Tibial nerve (tissue), 4 donors: ENCODE measurements at regions not wholly inside any gene's neighbourhood (a gene's known extent, or its start where the extent isn't known, plus 50 kb on each side); places are given as distances from the start of the nearest gene placed in this dataset.

Source experiments
- DNase-seq, 2 donors: peaks; one replicate each; pipeline ENCODE4 v3.0.0-alpha.2; 2019; ENCODE audit warnings: low spot score in 2 of 2
- H3K27ac ChIP-seq, 4 donors: fragments of 200-600 bp; sonication (generic) in 3 of 4; one replicate each; pipeline ENCODE4 v1.5.1; 2017 to 2019; ENCODE audit warnings: mild to moderate bottlenecking in 1 of 4
- H3K27me3 ChIP-seq, 2 donors: fragments of 200-600 bp; sonication (generic) in 1 of 2; one replicate each; pipeline versions ENCODE4 v1.5.1 to v1.6.0; 2017 to 2019
- H3K36me3 ChIP-seq, 3 donors: fragments of 200-600 bp; sonication (generic); one replicate each; pipeline ENCODE4 v1.5.1; 2018 to 2019
- H3K4me1 ChIP-seq, 4 donors: fragments of 200-600 bp; sonication (generic) in 3 of 4; one replicate each; pipeline ENCODE4 v1.5.1; 2017 to 2019
- H3K4me3 ChIP-seq, 4 donors: fragments of 200-600 bp; sonication (generic) in 3 of 4; one replicate each; pipeline ENCODE4 v1.5.1; 2017 to 2019; ENCODE audit warnings: mild to moderate bottlenecking in 1 of 4, moderate library complexity in 1 of 4
- H3K9me3 ChIP-seq, 4 donors: fragments of 200-600 bp; sonication (generic) in 3 of 4; one replicate each; pipeline ENCODE4 v1.5.1; 2017 to 2019
- EP300 ChIP-seq, 2 donors: sonication (generic); formaldehyde crosslinking; IDR thresholded peaks; one replicate each; pipeline ENCODE4 v1.6.1; 2017; ENCODE audit warnings: antibody characterized with exemption in 2 of 2, mild to moderate bottlenecking in 1 of 2
- POLR2A ChIP-seq, 2 donors: fragments of 450-650 bp; IDR thresholded peaks; one replicate each; pipeline ENCODE4 v1.6.1; 2017; ENCODE audit warnings: antibody characterized with exemption in 2 of 2, mild to moderate bottlenecking in 2 of 2, moderate library complexity in 2 of 2
- WGBS, 2 donors: methylation state at CpG; one replicate each; pipeline ENCODE4 v1.1.5; 2018; 5-methylcytosine and 5-hydroxymethylcytosine counted together
- TF ChIP-seq, protein P1 (sequence below), 5 experiments: fragments of 200-600 bp in 3 of 5; fragments of 450-650 bp in 2 of 5; sonication (generic) in 3 of 5; IDR thresholded peaks; one replicate each; pipeline ENCODE4 v1.5.1; 2016 to 2019; ENCODE audit warnings: antibody characterized with exemption in 5 of 5, mild to moderate bottlenecking in 3 of 5, moderate library complexity in 2 of 5

DNA sequence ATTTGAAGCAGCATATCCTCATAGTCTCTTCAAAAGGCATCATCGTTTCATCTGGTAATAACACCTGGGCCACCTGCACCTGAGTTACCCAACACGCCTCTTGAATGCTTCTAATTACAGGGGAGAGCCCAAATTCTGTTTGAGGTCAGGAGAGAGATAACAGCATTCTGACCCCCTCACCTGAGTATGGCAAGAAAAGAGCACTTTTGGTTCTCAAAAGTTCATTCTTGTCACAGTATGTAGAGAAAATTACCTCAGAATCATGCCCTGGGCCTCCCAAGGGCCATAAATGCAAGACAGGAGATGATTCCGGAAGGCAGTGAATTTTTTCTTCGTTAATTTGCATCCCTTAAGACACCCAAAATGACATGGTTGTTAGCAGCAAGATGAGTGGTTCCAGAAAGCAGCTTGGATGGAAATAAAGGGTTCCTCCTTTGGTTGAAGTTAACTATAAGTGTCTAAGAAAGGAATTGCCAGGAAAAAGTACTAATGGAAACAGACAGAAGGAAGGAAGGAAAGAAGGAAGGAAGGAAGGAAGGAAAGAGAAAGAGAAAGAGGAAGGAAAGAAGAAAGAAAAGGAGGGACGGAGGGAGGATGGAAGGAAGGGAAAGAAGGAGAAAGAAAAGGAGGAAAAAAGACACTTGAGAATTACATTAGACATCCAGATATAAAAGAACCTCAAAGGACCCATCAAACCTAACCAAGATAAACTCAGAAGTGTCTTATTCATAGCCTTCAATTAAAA lies 228.4 kb upstream of the RHOBTB1 start:
- peaks cover 0 to 23% (median 0%) of the 10 kb centered on the region in 4 donors for H3K4me1 ChIP-seq
- no peak for TF ChIP-seq EP300 (IDR thresholded peaks at IDR 0.05)
- TF ChIP-seq, protein P1, sequence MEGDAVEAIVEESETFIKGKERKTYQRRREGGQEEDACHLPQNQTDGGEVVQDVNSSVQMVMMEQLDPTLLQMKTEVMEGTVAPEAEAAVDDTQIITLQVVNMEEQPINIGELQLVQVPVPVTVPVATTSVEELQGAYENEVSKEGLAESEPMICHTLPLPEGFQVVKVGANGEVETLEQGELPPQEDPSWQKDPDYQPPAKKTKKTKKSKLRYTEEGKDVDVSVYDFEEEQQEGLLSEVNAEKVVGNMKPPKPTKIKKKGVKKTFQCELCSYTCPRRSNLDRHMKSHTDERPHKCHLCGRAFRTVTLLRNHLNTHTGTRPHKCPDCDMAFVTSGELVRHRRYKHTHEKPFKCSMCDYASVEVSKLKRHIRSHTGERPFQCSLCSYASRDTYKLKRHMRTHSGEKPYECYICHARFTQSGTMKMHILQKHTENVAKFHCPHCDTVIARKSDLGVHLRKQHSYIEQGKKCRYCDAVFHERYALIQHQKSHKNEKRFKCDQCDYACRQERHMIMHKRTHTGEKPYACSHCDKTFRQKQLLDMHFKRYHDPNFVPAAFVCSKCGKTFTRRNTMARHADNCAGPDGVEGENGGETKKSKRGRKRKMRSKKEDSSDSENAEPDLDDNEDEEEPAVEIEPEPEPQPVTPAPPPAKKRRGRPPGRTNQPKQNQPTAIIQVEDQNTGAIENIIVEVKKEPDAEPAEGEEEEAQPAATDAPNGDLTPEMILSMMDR (IDR thresholded peaks at IDR 0.05), result no peak
- no peak for TF ChIP-seq POLR2A (IDR thresholded peaks at IDR 0.05)
- no peaks in the 10 kb centered on the region for H3K27me3 ChIP-seq
- H3K9me3 ChIP-seq, result peaks cover 0 to 8% (median 0%) of the 10 kb centered on the region in 4 donors
- no peak overlapping the region for H3K27ac ChIP-seq
- no peak overlapping the region for H3K4me3 ChIP-seq
- 86 to 88% methylated on average over 5 of the region's 5 CpGs for WGBS, 2 donors
- no peaks in the 10 kb centered on the region for H3K36me3 ChIP-seq
- no peak for DNase-seq

DNA sequence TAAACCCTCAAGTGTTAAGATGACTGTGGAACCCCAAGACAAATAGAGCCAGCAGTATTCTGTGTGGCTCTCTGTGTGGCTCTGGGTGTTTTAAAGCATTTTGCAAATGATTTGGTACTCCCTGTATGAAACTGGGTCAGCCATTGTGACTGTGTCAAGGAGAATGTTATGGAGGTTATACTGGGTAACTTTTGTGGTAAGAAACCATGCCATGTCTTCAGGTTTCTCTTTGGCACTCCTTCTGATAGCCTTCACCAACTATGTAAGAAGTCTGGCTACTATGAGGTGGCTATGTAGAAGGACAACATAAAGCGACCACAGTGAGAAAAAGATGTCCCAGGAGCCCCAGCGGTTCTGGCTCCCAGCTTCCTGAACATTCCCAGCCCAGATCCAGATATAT lies 226.6 kb upstream of the RHOBTB1 start:
- H3K27ac ChIP-seq, result no peak overlapping the region
- H3K27me3 ChIP-seq, result no peaks in the 10 kb centered on the region
- TF ChIP-seq POLR2A (IDR thresholded peaks at IDR 0.05) (no peak), EP300 (IDR thresholded peaks at IDR 0.05) (no peak)
- TF ChIP-seq, protein P1 (IDR thresholded peaks at IDR 0.05), result no peak
- H3K4me1 ChIP-seq, result peaks cover 0 to 8% (median 0%) of the 10 kb centered on the region in 4 donors
- H3K4me3 ChIP-seq, result no peak overlapping the region
- H3K36me3 ChIP-seq, result no peaks in the 10 kb centered on the region
- no peak for DNase-seq
- H3K9me3 ChIP-seq, result peaks cover 0 to 8% (median 0%) of the 10 kb centered on the region in 4 donors
- WGBS, 2 donors, result 87 to 92% methylated on average over 2 of the region's 2 CpGs

DNA sequence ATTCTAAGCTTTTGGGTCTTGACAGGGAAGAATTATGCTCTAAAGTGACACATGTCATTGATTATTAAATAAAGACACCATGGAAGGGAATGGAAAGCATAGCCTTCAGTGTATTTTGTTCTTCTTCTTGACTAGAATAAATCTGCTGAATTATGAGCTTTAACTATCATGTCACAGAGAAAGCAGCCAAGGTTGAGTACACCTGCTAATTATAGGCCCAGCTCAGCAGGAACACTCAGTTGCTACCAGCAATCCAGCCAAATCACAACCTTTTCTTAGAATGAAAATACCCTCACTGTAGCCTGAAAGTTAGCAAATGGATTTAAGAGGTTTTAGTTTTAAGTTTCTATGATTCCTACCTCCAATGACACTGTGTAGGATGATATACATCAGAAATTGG lies 225.3 kb upstream of the RHOBTB1 start:
- Histone ChIP-seq H3K4me1 (peaks cover 0 to 10% (median 1%) of the 10 kb centered on the region in 4 donors), H3K36me3 (no peaks in the 10 kb centered on the region), H3K4me3 (no peak overlapping the region), H3K27me3 (no peaks in the 10 kb centered on the region), H3K9me3 (peaks cover 0 to 8% (median 0%) of the 10 kb centered on the region in 4 donors), H3K27ac (no peak overlapping the region)
- TF ChIP-seq, protein P1 (IDR thresholded peaks at IDR 0.05), result no peak
- no peak for DNase-seq

DNA sequence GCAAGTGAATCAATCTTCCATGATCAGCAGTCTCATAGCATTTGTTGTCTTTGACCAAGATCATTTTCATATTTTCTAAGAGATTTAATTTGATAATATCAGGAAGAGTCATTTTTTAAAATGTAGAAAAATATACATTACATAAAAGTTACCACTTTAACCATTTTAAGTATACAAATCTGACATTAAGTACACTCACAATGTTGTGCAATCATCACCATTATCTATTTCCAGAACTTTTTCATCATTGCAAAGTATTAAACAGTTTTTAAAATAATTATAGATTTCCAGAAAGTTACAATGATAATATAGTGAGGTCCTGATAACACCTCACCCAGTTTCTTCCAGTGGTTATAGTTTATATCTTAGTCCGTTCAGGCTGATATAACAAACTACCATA lies 222.5 kb upstream of the RHOBTB1 start:
- DNase-seq, result no peak
- H3K9me3 ChIP-seq, result peaks cover 0 to 8% (median 0%) of the 10 kb centered on the region in 4 donors
- WGBS, 2 donors, result 91 to 94% methylated on average over 1 of the region's 1 CpG
- no peak overlapping the region for H3K4me3 ChIP-seq
- peaks cover 0 to 12% (median 4%) of the 10 kb centered on the region in 4 donors for H3K4me1 ChIP-seq
- TF ChIP-seq, protein P1 (IDR thresholded peaks at IDR 0.05), result no peak
- TF ChIP-seq EP300 (IDR thresholded peaks at IDR 0.05) (no peak), POLR2A (IDR thresholded peaks at IDR 0.05) (no peak)
- H3K27me3 ChIP-seq, result no peaks in the 10 kb centered on the region
- no peak overlapping the region for H3K27ac ChIP-seq
- H3K36me3 ChIP-seq, result no peaks in the 10 kb centered on the region

DNA sequence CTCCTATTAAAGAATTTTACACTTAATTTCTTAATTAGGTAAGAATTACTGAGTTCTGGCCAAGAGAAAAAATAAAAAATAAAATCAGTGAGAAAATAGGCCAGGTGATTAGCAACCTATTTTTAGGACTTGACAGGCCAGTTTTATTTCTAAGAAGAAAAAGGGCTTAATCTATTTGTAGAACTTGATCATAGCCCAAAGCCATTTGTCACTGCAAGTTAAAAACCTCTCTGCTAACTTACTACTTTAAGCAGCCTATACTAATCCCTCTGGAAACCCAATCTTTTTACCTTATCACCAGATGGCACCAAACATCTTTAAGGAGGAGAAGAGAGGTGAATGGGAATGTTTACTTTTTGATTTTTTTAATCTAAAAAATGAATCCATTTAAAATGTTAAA lies 222.1 kb upstream of the RHOBTB1 start:
- peaks cover 0 to 8% (median 0%) of the 10 kb centered on the region in 4 donors for H3K9me3 ChIP-seq
- no peaks in the 10 kb centered on the region for H3K27me3 ChIP-seq
- no peak overlapping the region for H3K4me3 ChIP-seq
- peaks cover 0 to 12% (median 4%) of the 10 kb centered on the region in 4 donors for H3K4me1 ChIP-seq
- DNase-seq, result no peak
- no peak overlapping the region for H3K27ac ChIP-seq
- TF ChIP-seq, protein P1 (IDR thresholded peaks at IDR 0.05), result no peak
- H3K36me3 ChIP-seq, result no peaks in the 10 kb centered on the region
